AG04449 (cell line): ENCODE measurements at regions not wholly inside any gene's neighbourhood (a gene's known extent, or its start where the extent isn't known, plus 50 kb on each side); places are given as distances from the start of the nearest gene placed in this dataset.

ENCODE experiments used
- CTCF ChIA-PET: fragments of 350-600 bp; formaldehyde crosslinking; extraction: SDS; loops from one replicate; lab custom pipeline; 2021; ENCODE audit warnings: antibody characterized with exemption; lab: Yijun Ruan, JAX
- POLR2A ChIA-PET: fragments of 400-600, 350-600 bp; formaldehyde crosslinking; extraction: SDS; loops from one replicate; lab custom pipeline; 2020; ENCODE audit warnings: antibody characterized with exemption, inconsistent platforms; lab: Yijun Ruan, JAX
- DNase-seq: peaks from one replicate; pipeline ENCODE4 v3.0.0-alpha.2; 2010; ENCODE audit warnings: low read depth, low spot score
- H3K4me3 ChIP-seq: 2 replicates; pipeline ENCODE4 v1.5.1; 2011; ENCODE audit warnings: low read depth, mild to moderate bottlenecking, control low read depth, low read length
- TF ChIP-seq, protein P1 (sequence below): IDR thresholded peaks from one replicate; pipeline ENCODE4 v1.5.1; 2011; ENCODE audit warnings: mild to moderate bottlenecking, moderate library complexity, low read length, control low read depth, inconsistent platforms; ENCODE audit not compliant: insufficient read depth; ENCODE audit errors: missing control alignments

DNA sequence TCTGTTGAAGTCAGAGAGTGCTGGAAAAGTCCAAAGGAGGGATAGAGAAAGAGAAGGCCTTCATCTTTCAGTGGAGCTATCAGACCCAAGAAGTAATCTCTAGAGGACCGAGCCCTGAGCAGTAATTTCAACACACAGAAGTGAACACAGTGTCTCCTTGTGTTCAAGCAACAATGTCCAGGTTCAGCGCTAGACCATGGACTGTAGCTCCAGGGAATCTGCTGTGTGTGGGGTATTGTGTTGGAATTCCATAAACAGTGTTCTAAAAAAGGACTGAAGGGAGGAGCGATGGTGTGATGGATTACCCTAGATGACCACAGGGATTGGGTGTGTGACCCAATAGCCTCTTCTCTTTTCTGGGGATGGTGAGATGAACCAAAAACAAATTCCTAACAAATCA is 165.9 kb downstream of the BLID start:
- no peak overlapping the region for H3K4me3 ChIP-seq
- POLR2A ChIA-PET: no interaction called here
- DNase-seq: no peak
- CTCF ChIA-PET: no interaction called here
- TF ChIP-seq, protein P1, sequence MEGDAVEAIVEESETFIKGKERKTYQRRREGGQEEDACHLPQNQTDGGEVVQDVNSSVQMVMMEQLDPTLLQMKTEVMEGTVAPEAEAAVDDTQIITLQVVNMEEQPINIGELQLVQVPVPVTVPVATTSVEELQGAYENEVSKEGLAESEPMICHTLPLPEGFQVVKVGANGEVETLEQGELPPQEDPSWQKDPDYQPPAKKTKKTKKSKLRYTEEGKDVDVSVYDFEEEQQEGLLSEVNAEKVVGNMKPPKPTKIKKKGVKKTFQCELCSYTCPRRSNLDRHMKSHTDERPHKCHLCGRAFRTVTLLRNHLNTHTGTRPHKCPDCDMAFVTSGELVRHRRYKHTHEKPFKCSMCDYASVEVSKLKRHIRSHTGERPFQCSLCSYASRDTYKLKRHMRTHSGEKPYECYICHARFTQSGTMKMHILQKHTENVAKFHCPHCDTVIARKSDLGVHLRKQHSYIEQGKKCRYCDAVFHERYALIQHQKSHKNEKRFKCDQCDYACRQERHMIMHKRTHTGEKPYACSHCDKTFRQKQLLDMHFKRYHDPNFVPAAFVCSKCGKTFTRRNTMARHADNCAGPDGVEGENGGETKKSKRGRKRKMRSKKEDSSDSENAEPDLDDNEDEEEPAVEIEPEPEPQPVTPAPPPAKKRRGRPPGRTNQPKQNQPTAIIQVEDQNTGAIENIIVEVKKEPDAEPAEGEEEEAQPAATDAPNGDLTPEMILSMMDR: no peak

DNA sequence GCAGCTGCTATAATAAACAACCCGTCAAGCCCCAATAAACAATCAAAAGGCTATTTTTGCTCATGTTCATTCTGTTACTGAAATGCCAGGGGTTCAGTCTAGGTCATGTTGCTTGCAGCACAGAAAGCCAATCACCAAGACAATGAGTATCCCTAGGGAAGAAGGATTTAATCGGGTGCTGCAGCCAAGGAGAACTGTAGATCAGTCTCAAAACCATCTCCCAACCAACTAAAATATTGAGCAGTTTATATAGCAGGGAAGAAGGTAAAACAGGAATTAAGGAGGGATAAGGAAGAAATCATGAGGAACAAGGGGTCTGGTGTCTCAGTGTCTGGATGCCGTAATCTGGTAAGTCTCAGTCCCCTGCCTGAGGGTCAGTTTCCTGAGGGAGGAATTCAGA is 169.5 kb downstream of the BLID start:
- POLR2A ChIA-PET: no interaction called here
- no peak overlapping the region for H3K4me3 ChIP-seq
- DNase-seq: no peak
- CTCF ChIA-PET: no interaction called here
- TF ChIP-seq, protein P1: no peak

DNA sequence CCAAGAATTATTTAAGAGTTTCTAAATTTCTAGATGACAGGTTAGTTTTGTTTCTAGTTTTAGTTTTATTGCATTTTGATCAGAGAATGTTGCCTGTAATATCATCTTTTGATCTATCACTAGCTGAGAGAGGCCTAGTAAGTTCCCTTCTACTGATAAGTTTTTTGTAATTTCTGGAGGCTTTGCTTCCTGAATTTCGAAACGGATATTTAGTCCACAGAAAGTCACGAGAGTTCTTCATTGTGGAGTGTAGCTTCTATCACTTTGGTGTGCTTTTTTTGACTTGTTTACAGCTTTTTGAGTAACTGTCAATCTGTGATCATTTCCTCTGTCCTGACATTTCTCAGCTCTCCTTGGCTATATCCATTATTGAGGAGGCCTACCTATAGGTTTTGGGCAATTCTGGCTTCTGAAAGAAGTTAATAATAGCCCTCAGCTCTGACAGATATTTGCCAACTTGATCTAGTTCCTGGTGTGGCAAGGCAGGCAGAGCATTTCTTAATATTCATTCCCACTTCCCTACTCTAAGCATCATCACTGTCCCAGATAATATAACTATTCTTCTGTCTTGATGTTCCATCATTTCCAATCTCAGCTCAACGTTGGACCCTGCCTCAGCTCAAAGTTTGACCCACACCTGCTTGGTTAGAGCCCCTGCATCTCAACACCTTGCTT is 171.3 kb downstream of the BLID start:
- POLR2A ChIA-PET: no interaction called here
- no peak overlapping the region for H3K4me3 ChIP-seq
- CTCF ChIA-PET: interaction anchor here (0.7 kb wide), 1 partner anchor 290 kb away, joined by 3 read pairs; no protein-coding TSS in a partner anchor
- DNase-seq: no peak
- TF ChIP-seq, protein P1: no peak

DNA sequence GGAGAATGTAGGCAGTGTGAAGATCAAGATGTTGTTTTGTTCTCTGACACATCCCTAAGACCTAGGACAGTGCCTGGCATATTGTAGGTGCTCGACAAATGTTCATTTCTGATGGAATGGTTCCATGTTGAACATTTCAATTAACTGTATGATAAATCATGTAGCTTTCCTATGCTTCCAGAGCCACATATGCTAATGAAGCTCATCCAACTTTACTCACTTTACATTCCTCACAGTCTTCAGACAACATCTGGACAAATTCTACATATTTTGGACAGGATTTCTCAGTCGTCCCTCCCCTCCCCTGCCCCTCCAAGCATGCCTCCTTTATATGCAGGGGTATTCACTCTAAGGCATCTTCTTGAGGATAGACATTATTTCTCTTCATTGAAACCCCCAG is 177.9 kb downstream of the BLID start:
- H3K4me3 ChIP-seq: no peak overlapping the region
- DNase-seq: no peak
- TF ChIP-seq, protein P1: no peak
- CTCF ChIA-PET: interaction anchor here (1.4 kb wide), 1 partner anchor 282 kb away, joined by 5 read pairs; no protein-coding TSS in a partner anchor
- POLR2A ChIA-PET: interaction anchor here (0.6 to 1.0 kb wide), 2 partner anchors 26 to 163 kb away, joined by 3 read pairs; no protein-coding TSS in a partner anchor

DNA sequence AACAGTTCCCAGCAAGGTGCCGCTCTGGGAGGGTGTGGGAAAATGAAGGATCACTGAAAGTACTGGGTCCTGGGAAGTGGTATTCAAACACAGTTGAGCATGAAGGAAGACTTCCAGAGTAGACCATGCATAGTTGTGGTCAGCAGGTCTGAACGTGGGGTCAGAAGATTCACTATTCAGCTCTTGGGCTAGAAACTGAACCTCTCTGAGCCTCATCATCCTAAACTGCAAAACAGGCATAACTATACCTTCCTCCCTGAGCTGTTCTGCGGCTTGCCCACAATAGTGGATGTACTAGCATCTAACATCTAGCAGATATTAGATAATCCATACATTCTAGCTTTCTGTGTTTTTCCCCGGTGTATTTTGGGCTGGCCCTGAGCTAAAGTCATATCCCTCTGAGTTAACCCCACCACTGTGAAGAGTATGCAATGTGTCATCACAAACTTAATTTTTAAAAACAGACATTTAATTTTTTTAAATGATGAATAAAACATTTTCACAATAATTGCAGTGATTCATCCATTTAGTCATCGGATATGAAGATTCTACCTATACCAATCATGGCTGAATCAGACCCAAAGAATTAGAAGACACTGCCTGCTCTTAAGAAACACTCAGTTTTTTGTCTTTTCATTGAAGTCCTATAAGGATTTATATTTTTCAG is 179.1 kb downstream of the BLID start:
- no peak overlapping the region for H3K4me3 ChIP-seq
- DNase-seq: peak; percentile 66
- TF ChIP-seq, protein P1: no peak
- ChIA-PET POLR2A (interaction anchor here (0.6 to 1.4 kb wide), 6 partner anchors 27 to 282 kb away, joined by 3 to 5 read pairs (median 3); no protein-coding TSS in a partner anchor), CTCF (interaction anchor here (1.9 kb wide), 1 partner anchor 281 kb away, joined by 9 read pairs; no protein-coding TSS in a partner anchor)

DNA sequence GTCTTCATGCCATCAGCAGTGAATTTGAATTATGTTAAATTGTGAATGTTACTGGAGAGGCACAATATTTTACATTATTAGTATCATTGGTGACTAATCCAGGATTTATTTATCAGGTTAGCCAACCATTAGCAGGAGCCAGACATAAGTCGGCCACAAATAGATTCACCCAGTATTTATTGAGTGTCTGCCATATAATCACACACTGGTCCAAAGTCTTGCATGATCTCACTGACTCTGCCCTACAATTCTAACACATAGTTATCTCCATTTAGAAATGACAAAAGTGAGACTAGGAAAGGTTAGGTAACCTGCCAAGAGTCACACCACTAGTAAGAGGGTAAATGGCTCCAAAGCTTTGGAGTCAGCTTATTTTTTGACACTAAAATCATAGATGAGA is 179.6 kb downstream of the BLID start:
- TF ChIP-seq, protein P1: no peak
- ChIA-PET POLR2A (interaction anchor here (0.6 to 1.4 kb wide), 6 partner anchors 27 to 282 kb away, joined by 3 to 5 read pairs (median 3); no protein-coding TSS in a partner anchor), CTCF (interaction anchor here (1.9 kb wide), 1 partner anchor 281 kb away, joined by 9 read pairs; no protein-coding TSS in a partner anchor)
- DNase-seq: no peak
- no peak overlapping the region for H3K4me3 ChIP-seq
